ENCODE measurements at regions not wholly inside any gene's neighbourhood (a gene's known extent, or its start where the extent isn't known, plus 50 kb on each side); places are given as distances from the start of the nearest gene placed in this dataset.

DNA sequence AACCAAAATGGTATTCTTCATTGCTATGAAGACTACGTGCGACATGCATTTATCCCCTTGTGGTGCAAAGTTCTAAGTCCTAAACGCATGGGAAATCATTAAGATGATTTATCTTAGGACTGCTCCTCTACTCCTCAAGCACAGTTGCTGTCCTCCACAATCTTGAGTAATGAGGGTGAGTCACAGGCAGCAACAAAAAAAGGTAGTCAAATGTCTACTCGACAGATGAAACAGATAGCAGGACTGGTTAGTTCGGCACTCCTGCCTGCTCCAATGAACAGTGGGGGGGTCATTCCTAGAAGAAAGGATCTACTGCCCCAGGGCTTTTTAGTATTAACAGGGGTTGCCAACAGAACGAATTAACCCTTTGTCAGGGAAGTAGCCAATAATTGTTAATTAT is 233.7 kb upstream of the FGF13 start:
- TF ChIP-seq, protein P1, sequence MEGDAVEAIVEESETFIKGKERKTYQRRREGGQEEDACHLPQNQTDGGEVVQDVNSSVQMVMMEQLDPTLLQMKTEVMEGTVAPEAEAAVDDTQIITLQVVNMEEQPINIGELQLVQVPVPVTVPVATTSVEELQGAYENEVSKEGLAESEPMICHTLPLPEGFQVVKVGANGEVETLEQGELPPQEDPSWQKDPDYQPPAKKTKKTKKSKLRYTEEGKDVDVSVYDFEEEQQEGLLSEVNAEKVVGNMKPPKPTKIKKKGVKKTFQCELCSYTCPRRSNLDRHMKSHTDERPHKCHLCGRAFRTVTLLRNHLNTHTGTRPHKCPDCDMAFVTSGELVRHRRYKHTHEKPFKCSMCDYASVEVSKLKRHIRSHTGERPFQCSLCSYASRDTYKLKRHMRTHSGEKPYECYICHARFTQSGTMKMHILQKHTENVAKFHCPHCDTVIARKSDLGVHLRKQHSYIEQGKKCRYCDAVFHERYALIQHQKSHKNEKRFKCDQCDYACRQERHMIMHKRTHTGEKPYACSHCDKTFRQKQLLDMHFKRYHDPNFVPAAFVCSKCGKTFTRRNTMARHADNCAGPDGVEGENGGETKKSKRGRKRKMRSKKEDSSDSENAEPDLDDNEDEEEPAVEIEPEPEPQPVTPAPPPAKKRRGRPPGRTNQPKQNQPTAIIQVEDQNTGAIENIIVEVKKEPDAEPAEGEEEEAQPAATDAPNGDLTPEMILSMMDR (IDR thresholded peaks at IDR 0.05; ENCODE audit: insufficient read depth, low read length), result no peak
- TF ChIP-seq POLR2AphosphoS5 (IDR thresholded peaks at IDR 0.05; ENCODE audit: low read depth) (no peak), GABPA (IDR thresholded peaks at IDR 0.05; ENCODE audit: low read depth) (no peak)
- TF ChIP-seq, protein P2, sequence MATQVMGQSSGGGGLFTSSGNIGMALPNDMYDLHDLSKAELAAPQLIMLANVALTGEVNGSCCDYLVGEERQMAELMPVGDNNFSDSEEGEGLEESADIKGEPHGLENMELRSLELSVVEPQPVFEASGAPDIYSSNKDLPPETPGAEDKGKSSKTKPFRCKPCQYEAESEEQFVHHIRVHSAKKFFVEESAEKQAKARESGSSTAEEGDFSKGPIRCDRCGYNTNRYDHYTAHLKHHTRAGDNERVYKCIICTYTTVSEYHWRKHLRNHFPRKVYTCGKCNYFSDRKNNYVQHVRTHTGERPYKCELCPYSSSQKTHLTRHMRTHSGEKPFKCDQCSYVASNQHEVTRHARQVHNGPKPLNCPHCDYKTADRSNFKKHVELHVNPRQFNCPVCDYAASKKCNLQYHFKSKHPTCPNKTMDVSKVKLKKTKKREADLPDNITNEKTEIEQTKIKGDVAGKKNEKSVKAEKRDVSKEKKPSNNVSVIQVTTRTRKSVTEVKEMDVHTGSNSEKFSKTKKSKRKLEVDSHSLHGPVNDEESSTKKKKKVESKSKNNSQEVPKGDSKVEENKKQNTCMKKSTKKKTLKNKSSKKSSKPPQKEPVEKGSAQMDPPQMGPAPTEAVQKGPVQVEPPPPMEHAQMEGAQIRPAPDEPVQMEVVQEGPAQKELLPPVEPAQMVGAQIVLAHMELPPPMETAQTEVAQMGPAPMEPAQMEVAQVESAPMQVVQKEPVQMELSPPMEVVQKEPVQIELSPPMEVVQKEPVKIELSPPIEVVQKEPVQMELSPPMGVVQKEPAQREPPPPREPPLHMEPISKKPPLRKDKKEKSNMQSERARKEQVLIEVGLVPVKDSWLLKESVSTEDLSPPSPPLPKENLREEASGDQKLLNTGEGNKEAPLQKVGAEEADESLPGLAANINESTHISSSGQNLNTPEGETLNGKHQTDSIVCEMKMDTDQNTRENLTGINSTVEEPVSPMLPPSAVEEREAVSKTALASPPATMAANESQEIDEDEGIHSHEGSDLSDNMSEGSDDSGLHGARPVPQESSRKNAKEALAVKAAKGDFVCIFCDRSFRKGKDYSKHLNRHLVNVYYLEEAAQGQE (IDR thresholded peaks at IDR 0.05; ENCODE audit: insufficient replicate concordance, low read depth), result no peak

Measured in HL-60 (cell line).